A549 (cell line): ENCODE measurements at regions not wholly inside any gene's neighbourhood (a gene's known extent, or its start where the extent isn't known, plus 50 kb on each side); places are given as distances from the start of the nearest gene placed in this dataset.

ENCODE experiments used
- MYC ChIP-seq: IDR thresholded peaks from 2 replicates; pipeline ENCODE4 v1.6.1; 2012; ENCODE audit warnings: mild to moderate bottlenecking, inconsistent platforms, low read length, improper control_type of control experiment, borderline replicate concordance
- TF ChIP-seq, protein P1 (sequence below): fragments of 450-650 bp; IDR thresholded peaks from 2 replicates; pipeline ENCODE4 v1.6.1; 2014; ENCODE audit warnings: antibody characterized with exemption
- TF ChIP-seq, protein P2 (sequence below): fragments of >200 bp; sonication (Bioruptor Twin); formaldehyde crosslinking; IDR thresholded peaks from 3 replicates; pipeline ENCODE4 v1.5.1; 2016

DNA sequence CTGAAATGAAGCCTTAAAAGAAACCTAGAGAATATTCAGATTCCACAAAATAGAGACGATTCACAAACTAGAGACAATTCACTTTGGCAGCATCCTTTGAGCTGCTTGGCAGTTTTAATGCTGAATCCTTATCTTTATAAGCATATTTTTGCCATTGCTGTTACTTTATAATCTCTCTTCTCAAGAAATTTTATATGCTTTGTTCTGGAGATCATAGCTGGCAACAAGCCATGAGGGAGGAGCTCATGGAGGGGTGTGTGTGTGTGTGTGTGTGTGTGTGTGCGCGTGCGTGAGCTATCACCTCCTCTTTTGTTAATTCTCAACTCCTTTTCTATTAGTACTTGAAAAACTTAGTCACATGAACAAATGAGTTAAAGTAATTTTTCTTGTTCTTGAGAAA, 495.0 kb upstream of the RGMA start:
- TF ChIP-seq MYC = no peak
- TF ChIP-seq, protein P1, sequence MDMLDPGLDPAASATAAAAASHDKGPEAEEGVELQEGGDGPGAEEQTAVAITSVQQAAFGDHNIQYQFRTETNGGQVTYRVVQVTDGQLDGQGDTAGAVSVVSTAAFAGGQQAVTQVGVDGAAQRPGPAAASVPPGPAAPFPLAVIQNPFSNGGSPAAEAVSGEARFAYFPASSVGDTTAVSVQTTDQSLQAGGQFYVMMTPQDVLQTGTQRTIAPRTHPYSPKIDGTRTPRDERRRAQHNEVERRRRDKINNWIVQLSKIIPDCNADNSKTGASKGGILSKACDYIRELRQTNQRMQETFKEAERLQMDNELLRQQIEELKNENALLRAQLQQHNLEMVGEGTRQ = no peak
- TF ChIP-seq, protein P2, sequence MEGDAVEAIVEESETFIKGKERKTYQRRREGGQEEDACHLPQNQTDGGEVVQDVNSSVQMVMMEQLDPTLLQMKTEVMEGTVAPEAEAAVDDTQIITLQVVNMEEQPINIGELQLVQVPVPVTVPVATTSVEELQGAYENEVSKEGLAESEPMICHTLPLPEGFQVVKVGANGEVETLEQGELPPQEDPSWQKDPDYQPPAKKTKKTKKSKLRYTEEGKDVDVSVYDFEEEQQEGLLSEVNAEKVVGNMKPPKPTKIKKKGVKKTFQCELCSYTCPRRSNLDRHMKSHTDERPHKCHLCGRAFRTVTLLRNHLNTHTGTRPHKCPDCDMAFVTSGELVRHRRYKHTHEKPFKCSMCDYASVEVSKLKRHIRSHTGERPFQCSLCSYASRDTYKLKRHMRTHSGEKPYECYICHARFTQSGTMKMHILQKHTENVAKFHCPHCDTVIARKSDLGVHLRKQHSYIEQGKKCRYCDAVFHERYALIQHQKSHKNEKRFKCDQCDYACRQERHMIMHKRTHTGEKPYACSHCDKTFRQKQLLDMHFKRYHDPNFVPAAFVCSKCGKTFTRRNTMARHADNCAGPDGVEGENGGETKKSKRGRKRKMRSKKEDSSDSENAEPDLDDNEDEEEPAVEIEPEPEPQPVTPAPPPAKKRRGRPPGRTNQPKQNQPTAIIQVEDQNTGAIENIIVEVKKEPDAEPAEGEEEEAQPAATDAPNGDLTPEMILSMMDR = no peak
